ENCODE measurements at regions not wholly inside any gene's neighbourhood (a gene's known extent, or its start where the extent isn't known, plus 50 kb on each side); places are given as distances from the start of the nearest gene placed in this dataset.
"Not testable (repeated sequence)": the region's sequence is repeated elsewhere in the genome, so short reads cannot be mapped to it uniquely, and the experiment has no call there.

- TF ChIP-seq, protein P1, sequence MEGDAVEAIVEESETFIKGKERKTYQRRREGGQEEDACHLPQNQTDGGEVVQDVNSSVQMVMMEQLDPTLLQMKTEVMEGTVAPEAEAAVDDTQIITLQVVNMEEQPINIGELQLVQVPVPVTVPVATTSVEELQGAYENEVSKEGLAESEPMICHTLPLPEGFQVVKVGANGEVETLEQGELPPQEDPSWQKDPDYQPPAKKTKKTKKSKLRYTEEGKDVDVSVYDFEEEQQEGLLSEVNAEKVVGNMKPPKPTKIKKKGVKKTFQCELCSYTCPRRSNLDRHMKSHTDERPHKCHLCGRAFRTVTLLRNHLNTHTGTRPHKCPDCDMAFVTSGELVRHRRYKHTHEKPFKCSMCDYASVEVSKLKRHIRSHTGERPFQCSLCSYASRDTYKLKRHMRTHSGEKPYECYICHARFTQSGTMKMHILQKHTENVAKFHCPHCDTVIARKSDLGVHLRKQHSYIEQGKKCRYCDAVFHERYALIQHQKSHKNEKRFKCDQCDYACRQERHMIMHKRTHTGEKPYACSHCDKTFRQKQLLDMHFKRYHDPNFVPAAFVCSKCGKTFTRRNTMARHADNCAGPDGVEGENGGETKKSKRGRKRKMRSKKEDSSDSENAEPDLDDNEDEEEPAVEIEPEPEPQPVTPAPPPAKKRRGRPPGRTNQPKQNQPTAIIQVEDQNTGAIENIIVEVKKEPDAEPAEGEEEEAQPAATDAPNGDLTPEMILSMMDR (conservative IDR thresholded peaks at IDR 0.05) = no peak
- TF ChIP-seq ZFX (IDR thresholded peaks at IDR 0.05) = no peak
Measured at GRCh38 chr13:109406376-109406992, 379.9 kb downstream of the IRS2 start.

GRCh38 chr13:109403012-109403421 lies 383.4 kb downstream of the IRS2 start:
- H3K27ac ChIP-seq = no peak overlapping the region
- no peak for TF ChIP-seq ZFX (IDR thresholded peaks at IDR 0.05)
- TF ChIP-seq, protein P1 (conservative IDR thresholded peaks at IDR 0.05) = no peak

More at GRCh38 chr13:109406376-109406992, 379.9 kb downstream of the IRS2 start:
- H3K27ac ChIP-seq = no peak overlapping the region

DNA sequence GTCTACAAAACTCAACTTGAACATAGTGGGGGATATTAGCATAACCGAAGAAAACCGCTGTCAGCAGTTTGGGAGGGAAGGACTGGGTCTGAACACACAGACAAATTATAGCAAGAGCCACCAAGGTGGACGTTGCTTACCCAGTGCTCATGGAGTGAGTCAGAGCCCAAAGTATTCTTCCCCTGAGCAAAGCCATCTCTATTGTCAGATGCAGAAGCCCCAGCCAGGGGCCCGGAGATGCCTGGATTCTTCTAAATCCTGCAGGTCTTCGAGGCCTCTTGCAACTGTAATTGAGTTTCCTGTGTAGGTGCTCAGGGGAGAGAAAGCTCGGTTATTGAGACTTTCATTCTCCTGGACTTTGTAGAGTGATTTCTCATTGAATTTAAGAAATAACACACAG lies 384.5 kb downstream of the IRS2 start:
- H3K27ac ChIP-seq = no peak overlapping the region
- no peak for TF ChIP-seq ZFX (IDR thresholded peaks at IDR 0.05)
- TF ChIP-seq, protein P1 (conservative IDR thresholded peaks at IDR 0.05) = no peak

DNA sequence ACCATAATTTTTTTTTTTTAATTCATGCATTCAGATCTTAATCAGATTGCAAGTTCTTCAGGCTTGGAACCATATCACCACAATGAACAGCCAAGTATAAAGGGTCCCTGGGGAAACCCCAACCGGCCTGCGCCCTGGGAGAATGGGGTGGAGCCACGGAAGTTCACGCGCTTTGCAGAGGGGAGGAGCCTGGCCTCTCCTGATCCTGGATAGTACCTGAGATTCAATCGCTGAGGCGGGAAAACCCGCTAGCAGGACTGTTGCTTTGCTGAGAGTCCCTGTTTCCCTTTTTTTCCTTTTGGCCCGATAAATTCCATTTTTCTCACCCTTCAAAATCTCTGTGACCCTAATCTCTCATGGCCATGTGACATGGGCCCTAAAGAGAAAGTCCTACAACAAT lies 385.1 kb downstream of the IRS2 start:
- no peak for TF ChIP-seq ZFX (IDR thresholded peaks at IDR 0.05)
- TF ChIP-seq, protein P1 (conservative IDR thresholded peaks at IDR 0.05) = no peak
- no peak overlapping the region for H3K27ac ChIP-seq

- TF ChIP-seq, protein P1 (conservative IDR thresholded peaks at IDR 0.05) = no peak
- TF ChIP-seq ZFX (IDR thresholded peaks at IDR 0.05) = no peak
- no peak overlapping the region for H3K27ac ChIP-seq
Measured at GRCh38 chr13:109400624-109401257, 385.6 kb downstream of the IRS2 start.

DNA sequence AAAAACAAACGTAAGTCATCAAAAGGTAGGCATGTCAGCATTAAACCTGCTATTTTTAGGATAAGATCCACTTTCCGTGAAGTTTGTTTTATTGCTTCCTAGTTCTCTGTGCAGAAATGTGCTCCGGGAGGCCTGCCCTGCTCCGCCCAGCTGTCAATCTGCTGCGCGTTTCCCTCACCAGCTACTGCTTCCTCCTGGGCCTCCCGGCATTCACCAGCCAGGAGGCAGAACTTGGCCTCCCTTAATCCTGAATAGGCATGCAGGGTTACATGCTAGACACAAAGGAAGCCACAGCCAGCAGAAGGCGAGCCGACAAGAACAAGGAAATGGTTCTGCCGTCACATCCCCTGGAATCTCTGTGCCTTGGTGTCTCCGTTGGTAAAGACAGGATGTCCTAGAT lies 386.2 kb downstream of the IRS2 start:
- TF ChIP-seq ZFX (IDR thresholded peaks at IDR 0.05) = no peak
- TF ChIP-seq, protein P1 (conservative IDR thresholded peaks at IDR 0.05) = no peak

GRCh38 chr13:109398071-109398470 lies 388.3 kb downstream of the IRS2 start:
- H3K27ac ChIP-seq = not testable (repeated sequence)

More for the DNA sequence above, 386.2 kb downstream of the IRS2 start:
- H3K27ac ChIP-seq = no peak overlapping the region

- no peak for TF ChIP-seq ZFX (IDR thresholded peaks at IDR 0.05)
- TF ChIP-seq, protein P1 (conservative IDR thresholded peaks at IDR 0.05) = no peak
- H3K27ac ChIP-seq = no peak overlapping the region
Measured at GRCh38 chr13:109397285-109397684, 389.1 kb downstream of the IRS2 start.
